GM19467 (cell line): ENCODE measurements at regions not wholly inside any gene's neighbourhood (a gene's known extent, or its start where the extent isn't known, plus 50 kb on each side); places are given as distances from the start of the nearest gene placed in this dataset.

Experiments used
- ATAC-seq: cut with Tn5 transposase; IDR thresholded peaks from one replicate; pipeline ENCODE4 v1.9.1; 2021; ENCODE audit warnings: mild to moderate bottlenecking, moderate library complexity; ENCODE audit not compliant: unreplicated experiment

GRCh38 chr12:115012861-115013235, 328.9 kb upstream of the TBX3 start:
- no peak for ATAC-seq

GRCh38 chr12:115011703-115012102, 327.7 kb upstream of the TBX3 start:
- no peak for ATAC-seq

GRCh38 chr12:115010324-115010995, 326.5 kb upstream of the TBX3 start:
- no peak for ATAC-seq

- no peak for ATAC-seq
These were observed 325.0 kb upstream of the TBX3 start for GRCh38 chr12:115008929-115009328.

- no peak for ATAC-seq
These were observed 320.6 kb upstream of the TBX3 start for GRCh38 chr12:115004470-115005146.

- no peak for ATAC-seq
These were observed 318.5 kb upstream of the TBX3 start for GRCh38 chr12:115002434-115002833.

- no peak for ATAC-seq
These were observed 317.7 kb upstream of the TBX3 start for GRCh38 chr12:115001571-115002180.

GRCh38 chr12:115000038-115000437, 316.1 kb upstream of the TBX3 start:
- ATAC-seq: no peak

GRCh38 chr12:114998750-114999128, 314.8 kb upstream of the TBX3 start:
- ATAC-seq: no peak

- ATAC-seq: no peak
These were observed 314.3 kb upstream of the TBX3 start for GRCh38 chr12:114998118-114998749.

- no peak for ATAC-seq
These were observed 312.4 kb upstream of the TBX3 start for GRCh38 chr12:114996382-114996781.

- no peak for ATAC-seq
These were observed 311.9 kb upstream of the TBX3 start for GRCh38 chr12:114995891-114996290.

- ATAC-seq: no peak
These were observed 309.2 kb upstream of the TBX3 start for GRCh38 chr12:114993165-114993564.

- no peak for ATAC-seq
These were observed 308.5 kb upstream of the TBX3 start for GRCh38 chr12:114992443-114992842.

- ATAC-seq: no peak
These were observed 306.4 kb upstream of the TBX3 start for GRCh38 chr12:114990381-114990780.

GRCh38 chr12:114986849-114987248, 302.9 kb upstream of the TBX3 start:
- no peak for ATAC-seq

- ATAC-seq: no peak
These were observed 302.3 kb upstream of the TBX3 start for GRCh38 chr12:114986178-114986714.

- no peak for ATAC-seq
These were observed 300.7 kb upstream of the TBX3 start for GRCh38 chr12:114984634-114985061.

- no peak for ATAC-seq
These were observed 298.8 kb upstream of the TBX3 start for GRCh38 chr12:114982760-114983159.

GRCh38 chr12:114981036-114981435, 297.1 kb upstream of the TBX3 start:
- no peak for ATAC-seq

- no peak for ATAC-seq
These were observed 293.0 kb upstream of the TBX3 start for GRCh38 chr12:114976959-114977358.

- ATAC-seq: no peak
These were observed 292.4 kb upstream of the TBX3 start for GRCh38 chr12:114976372-114976771.
